ENCODE measurements at regions not wholly inside any gene's neighbourhood (a gene's known extent, or its start where the extent isn't known, plus 50 kb on each side); places are given as distances from the start of the nearest gene placed in this dataset.

DNA sequence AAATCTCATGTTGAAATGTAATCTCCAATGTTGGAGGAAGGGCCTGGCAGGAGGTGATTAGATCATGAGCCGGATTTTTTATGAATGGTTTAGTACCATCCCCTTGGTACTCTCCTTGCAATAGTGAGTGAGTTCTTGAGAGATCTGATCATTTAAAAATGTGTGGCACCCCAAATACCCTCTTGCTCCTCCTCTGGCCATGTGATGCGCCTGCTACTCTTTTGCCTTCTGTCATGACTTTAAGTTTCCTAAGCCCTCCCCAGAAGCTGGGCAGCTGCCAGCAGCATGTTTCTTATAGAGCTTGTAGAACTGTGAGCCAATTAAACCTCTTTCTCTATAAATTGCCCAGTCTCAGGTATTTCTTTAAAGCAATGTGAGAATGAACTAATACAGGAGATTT is 72.6 kb upstream of the FIGN start:
- no peak for DNase-seq

GRCh38 chr2:163802284-163802683 is 66.5 kb upstream of the FIGN start:
- no peak for DNase-seq

DNA sequence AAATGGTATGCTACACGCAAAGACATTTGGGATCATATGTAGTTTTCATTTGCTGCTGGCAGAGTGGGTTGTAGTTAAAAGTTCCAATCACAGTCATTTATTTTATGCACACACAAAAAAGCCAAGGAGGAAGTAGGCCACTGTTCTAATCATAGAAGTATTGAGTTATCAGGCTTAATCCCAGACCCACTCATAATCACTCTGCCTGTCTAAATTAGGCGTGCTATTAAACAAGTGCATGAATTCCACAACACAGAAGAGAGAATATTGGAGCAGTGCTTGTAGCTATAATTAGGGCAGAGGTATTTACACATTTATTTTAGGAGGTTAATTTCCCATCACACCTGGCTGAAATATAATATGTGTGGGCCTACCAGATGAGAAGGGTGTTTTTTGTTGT is 65.7 kb upstream of the FIGN start:
- no peak for DNase-seq

DNA sequence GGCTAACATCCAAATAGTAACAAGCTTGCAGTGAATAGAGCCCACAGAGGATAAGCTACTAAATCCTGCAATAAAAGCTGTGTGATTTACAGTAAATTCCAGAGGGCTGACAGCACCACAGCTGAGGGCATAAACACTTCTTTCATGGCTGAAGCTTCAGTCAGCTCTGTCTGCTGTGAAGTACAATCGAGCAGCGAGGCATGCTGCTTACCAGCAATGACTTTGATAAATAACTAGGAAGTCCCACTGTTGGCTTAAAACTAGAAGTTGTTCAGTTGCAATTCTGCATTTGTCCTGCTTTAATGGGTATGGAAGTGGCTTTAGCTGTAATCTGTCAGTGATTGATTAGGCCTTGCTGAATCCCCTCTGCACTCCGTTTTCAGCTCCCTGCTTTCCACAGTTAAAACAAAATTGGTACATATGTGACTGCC is 65.2 kb upstream of the FIGN start:
- DNase-seq, result no peak

DNA sequence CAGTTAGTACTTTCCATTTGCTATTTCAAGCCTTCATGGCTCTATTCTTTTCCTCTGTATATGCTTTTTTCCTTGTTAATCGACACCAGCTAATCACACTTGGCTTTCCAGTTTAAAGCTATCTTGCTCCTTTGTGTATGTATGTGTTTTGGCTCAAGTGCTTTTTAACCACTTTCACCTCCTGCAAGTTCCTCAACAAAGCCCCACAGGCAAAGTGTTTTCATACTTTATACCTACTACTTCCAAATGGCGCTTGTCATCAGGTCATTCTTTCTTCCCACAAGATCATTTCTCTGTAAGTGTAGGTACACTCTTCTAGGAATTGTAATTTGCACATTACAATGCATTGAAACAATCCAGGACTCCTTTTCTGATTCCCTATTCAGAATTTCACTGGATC is 64.0 kb upstream of the FIGN start:
- no peak for DNase-seq

DNA sequence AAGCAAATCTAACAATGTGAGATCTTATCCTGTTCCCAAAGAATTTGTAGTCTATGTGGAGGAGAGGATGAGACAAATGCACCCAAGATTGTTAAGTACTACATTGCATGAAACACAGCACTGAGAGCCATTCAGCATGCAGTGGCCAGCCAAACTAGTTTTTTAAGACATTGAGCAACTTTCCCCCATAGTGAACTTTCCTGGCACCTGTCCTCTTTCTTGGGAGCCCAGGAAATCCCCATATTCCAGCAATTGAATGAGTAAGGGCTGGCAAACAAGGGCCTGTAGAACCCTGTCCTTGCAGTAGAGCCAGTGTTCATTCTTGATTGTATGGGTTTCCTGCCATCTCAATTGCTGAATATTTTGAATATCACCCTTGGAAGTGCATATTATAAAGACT is 58.8 kb upstream of the FIGN start:
- no peak for DNase-seq
